ENCODE measurements at regions not wholly inside any gene's neighbourhood (a gene's known extent, or its start where the extent isn't known, plus 50 kb on each side); places are given as distances from the start of the nearest gene placed in this dataset.

GRCh38 chr3:193130576-193130975, 110.4 kb upstream of the PLAAT1 start:
- no peak for TF ChIP-seq CTCF (IDR thresholded peaks at IDR 0.05; ENCODE audit: insufficient read depth, low read length)
- no peak overlapping the region for H3K4me3 ChIP-seq (ENCODE audit: low read depth, low read length)
- no peak for DNase-seq (ENCODE audit: low read depth)

- no peak overlapping the region for H3K4me3 ChIP-seq (ENCODE audit: low read depth, low read length)
- peak; percentile 13 for DNase-seq (ENCODE audit: low read depth)
- no peak for TF ChIP-seq CTCF (IDR thresholded peaks at IDR 0.05; ENCODE audit: insufficient read depth, low read length)
Measured at GRCh38 chr3:193132241-193132640, 108.8 kb upstream of the PLAAT1 start.

GRCh38 chr3:193132964-193133363, 108.1 kb upstream of the PLAAT1 start:
- no peak overlapping the region for H3K4me3 ChIP-seq (ENCODE audit: low read depth, low read length)
- no peak for TF ChIP-seq CTCF (IDR thresholded peaks at IDR 0.05; ENCODE audit: insufficient read depth, low read length)
- DNase-seq (ENCODE audit: low read depth), result peak; percentile 67

DNA sequence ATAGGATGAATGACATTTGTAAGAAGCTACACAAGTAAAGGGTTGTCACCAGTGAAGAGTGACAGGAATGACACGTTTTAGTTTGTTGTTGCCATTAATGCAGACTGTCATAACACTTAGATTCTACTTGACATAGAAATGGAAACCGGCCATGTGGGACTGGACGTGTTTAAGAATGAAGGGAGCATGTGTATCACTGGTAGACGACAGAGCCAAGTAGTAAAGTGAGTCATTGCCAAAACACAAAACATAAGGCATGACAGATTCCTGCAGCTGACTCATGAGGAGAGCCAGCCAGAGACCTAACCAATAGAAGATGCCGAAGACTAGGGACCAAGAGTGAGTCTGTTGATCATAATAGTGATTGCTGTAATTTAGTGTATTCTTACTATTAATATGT, 106.2 kb upstream of the PLAAT1 start:
- DNase-seq (ENCODE audit: low read depth), result peak; percentile 84
- no peak for TF ChIP-seq CTCF (IDR thresholded peaks at IDR 0.05; ENCODE audit: insufficient read depth, low read length)
- H3K4me3 ChIP-seq (ENCODE audit: low read depth, low read length), result no peak overlapping the region

- TF ChIP-seq CTCF (IDR thresholded peaks at IDR 0.05; ENCODE audit: insufficient read depth, low read length), result no peak
- H3K4me3 ChIP-seq (ENCODE audit: low read depth, low read length), result no peak overlapping the region
- no peak for DNase-seq (ENCODE audit: low read depth)
Measured at GRCh38 chr3:193140381-193140780, 100.6 kb upstream of the PLAAT1 start.

DNA sequence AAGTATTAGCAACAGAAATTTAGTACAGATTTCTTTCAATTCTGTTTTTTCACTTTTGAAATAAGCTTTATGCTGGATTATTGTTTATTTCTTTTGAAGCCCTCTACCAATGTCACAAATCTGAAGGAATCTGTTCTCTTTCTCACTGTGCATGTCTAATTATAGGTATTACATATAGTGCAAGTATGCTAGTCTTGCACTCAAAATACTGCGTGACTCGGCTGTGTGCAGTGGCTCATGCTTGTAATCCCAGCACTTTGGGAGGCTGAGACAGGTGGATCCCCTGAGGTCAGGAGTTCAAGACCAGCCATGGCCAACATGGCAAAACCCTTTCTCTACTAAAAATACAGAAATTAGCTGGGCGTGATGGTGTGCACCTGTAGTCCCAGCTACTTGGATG, 95.8 kb upstream of the PLAAT1 start:
- no peak for TF ChIP-seq CTCF (IDR thresholded peaks at IDR 0.05; ENCODE audit: insufficient read depth, low read length)
- H3K4me3 ChIP-seq (ENCODE audit: low read depth, low read length), result no peak overlapping the region
- DNase-seq (ENCODE audit: low read depth), result no peak

DNA sequence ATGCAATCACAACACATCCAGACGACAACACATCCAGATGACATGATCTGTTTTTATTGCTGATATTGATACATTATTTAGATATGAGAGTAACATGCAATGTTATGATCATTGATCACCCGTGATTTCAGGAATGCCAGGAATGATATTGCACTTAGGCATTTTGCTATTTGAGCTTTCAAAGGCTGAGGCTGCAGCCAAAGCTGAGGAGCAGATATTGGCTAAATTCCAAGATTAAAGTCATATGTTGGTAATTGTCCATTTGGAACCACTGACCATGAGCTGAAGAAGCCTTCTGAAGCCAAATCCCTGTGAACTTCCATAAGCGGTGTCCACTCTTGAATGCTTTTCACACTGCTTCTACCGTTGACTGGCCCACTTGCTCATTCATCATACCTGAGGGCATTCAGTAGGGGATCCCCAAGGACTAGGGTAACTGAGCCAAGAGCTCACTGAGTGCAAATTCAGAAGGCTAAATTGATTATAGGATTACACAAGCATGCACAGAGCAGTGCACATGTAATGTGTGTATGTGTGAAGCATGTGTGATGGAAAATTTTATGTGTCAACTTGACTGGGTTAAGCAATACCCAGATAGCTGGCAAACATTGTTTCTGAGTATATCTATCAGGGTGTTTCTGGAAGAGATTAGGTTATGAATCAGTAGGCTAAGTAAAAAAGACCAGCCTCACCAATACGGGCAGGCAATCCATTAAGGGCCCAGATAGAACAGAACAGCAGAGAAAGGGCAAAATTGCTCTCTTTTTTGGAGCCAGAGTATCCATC, 92.1 kb upstream of the PLAAT1 start:
- no peak overlapping the region for H3K4me3 ChIP-seq (ENCODE audit: low read depth, low read length)
- no peak for TF ChIP-seq CTCF (IDR thresholded peaks at IDR 0.05; ENCODE audit: insufficient read depth, low read length)
- DNase-seq (ENCODE audit: low read depth), result peak; percentile 59

All from fibroblast of the aortic adventitia (primary cell).